GM12878 (cell line): ENCODE measurements at regions not wholly inside any gene's neighbourhood (a gene's known extent, or its start where the extent isn't known, plus 50 kb on each side); places are given as distances from the start of the nearest gene placed in this dataset.
A peak's percentile ranks its signal among the peaks of the same experiment; 100 is the strongest.

Source experiments
- ATF7 ChIP-seq: fragments of 450-650 bp; IDR thresholded peaks from 2 replicates; pipeline ENCODE4 v1.6.1; 2016; ENCODE audit warnings: low read depth, mild to moderate bottlenecking
- BACH1 ChIP-seq: fragments of 450-650 bp; IDR thresholded peaks from 2 replicates; pipeline ENCODE4 v1.6.1; 2017; ENCODE audit warnings: mild to moderate bottlenecking, borderline replicate concordance
- CBX3 ChIP-seq: fragments of 200-600 bp; sonication (generic); IDR thresholded peaks from 2 replicates; pipeline ENCODE4 v1.6.1; 2016; ENCODE audit warnings: low read depth, borderline replicate concordance
- ESRRA ChIP-seq: IDR thresholded peaks from 2 replicates; pipeline ENCODE4 v1.6.1; 2012; ENCODE audit warnings: mild to moderate bottlenecking, low read length, improper control_type of control experiment
- FOXM1 ChIP-seq: IDR thresholded peaks from 2 replicates; pipeline ENCODE4 v1.6.1; 2012; ENCODE audit warnings: low read depth, mild to moderate bottlenecking, inconsistent platforms, low read length, moderate library complexity
- GATAD2B ChIP-seq: fragments of 450-650 bp; conservative IDR thresholded peaks from 2 replicates; pipeline ENCODE4 v1.6.1; 2017; ENCODE audit warnings: low read depth, mild to moderate bottlenecking, moderate library complexity
- IKZF2 ChIP-seq, 2 experiments: fragments of 450-650 bp; IDR thresholded peaks; 2 replicates each; pipeline ENCODE4 v1.6.1; 2017; ENCODE audit warnings: mild to moderate bottlenecking in 2 of 2, moderate library complexity in 2 of 2
- KLF5 ChIP-seq: fragments of 450-650 bp; IDR thresholded peaks from 2 replicates; pipeline ENCODE4 v1.6.1; 2014; ENCODE audit warnings: mild to moderate bottlenecking; ENCODE audit not compliant: partially characterized antibody
- NFIC ChIP-seq: IDR thresholded peaks from 2 replicates; pipeline ENCODE4 v1.6.1; 2012; ENCODE audit warnings: low read depth, mild to moderate bottlenecking, inconsistent platforms, low read length, moderate library complexity
- NR2C2 ChIP-seq: IDR thresholded peaks from 2 replicates; pipeline ENCODE4 v1.6.1; 2011; ENCODE audit warnings: borderline replicate concordance, low read depth; ENCODE audit not compliant: control insufficient read depth, insufficient read length
- RAD21 ChIP-seq: IDR thresholded peaks from 2 replicates; pipeline ENCODE4 v1.6.1; 2011; ENCODE audit warnings: mild to moderate bottlenecking, low read depth, low read length, moderate library complexity; ENCODE audit not compliant: insufficient read depth
- RB1 ChIP-seq: fragments of 450-650 bp; formaldehyde crosslinking; IDR thresholded peaks from 2 replicates; pipeline ENCODE4 v1.6.1; 2017; ENCODE audit warnings: mild to moderate bottlenecking, borderline replicate concordance
- RELA ChIP-seq: fragments of 450-650 bp; IDR thresholded peaks from 2 replicates; pipeline ENCODE4 v1.8.0; 2014; ENCODE audit warnings: borderline replicate concordance; ENCODE audit not compliant: partially characterized antibody
- REST ChIP-seq: IDR thresholded peaks from 2 replicates; pipeline ENCODE4 v1.6.1; 2012; ENCODE audit warnings: mild to moderate bottlenecking, low read depth, low read length
- TARDBP ChIP-seq: IDR thresholded peaks from 2 replicates; pipeline ENCODE4 v1.6.1; 2016; ENCODE audit warnings: borderline replicate concordance
- TF ChIP-seq, protein P1 (sequence below): fragments of 450-650 bp; conservative IDR thresholded peaks from 2 replicates; pipeline ENCODE4 v1.6.1; 2017; ENCODE audit warnings: mild to moderate bottlenecking, moderate library complexity
- TF ChIP-seq, protein P2 (sequence below): IDR thresholded peaks from 2 replicates; pipeline ENCODE4 v1.6.1; 2012; ENCODE audit warnings: low read depth, low read length, improper control_type of control experiment
- TF ChIP-seq, protein P3 (sequence below): fragments of 150-350 bp; IDR thresholded peaks from 2 replicates; pipeline ENCODE4 v1.6.1; 2014; ENCODE audit warnings: mild to moderate bottlenecking, low read depth, low read length
- TF ChIP-seq, protein P4 (sequence below): IDR thresholded peaks from 2 replicates; pipeline ENCODE4 v1.6.1; 2011; ENCODE audit warnings: low read depth, mild to moderate bottlenecking, low read length, moderate library complexity, borderline replicate concordance; ENCODE audit errors: extremely low read depth

DNA sequence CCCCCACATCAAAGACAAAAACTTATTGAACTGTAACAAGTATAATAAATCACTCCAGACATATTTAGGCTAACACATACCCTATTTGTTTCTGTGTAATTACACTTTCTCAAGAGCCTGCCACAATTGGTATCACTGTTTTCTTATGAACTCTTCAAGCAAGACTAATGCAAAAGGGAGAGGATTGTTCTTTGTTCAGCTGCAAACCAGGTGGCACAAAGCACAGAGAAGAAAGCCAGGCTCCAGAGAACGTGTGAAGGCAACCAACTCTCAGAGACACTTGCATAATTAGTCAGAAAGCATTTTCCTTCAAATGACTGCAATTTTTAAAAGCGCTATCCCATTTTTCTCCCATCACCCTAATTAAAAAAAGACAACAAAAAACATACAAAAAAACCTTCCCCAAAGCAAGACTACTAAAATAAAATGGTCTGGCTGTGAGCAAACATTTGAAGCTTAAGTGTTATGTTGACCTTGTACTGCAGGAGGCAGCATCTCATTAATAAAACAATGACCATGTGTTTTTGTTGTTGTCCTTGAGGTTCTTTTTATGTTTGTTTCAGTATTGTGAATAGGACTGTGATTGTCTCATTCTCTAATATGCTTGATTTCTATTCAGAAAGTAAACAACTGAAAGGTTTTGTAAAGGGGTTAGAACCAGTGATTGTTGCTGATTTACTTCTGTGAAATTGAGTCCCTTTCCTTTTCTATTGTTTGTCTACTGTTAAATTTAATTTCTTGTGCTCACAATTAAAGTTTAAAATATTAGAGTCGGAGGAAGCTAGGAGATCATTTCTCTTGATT is 452.7 kb upstream of the PDE3A start (continued):
- TF ChIP-seq ATF7 (peak; percentile 72), GATAD2B (no peak), KLF5 (no peak), IKZF2 (IDR thresholded peaks at IDR 0.05) (peak; percentile 82; a peak in 3 of 4 replicates), RAD21 (peak; percentile 70), REST (no peak), NR2C2 (no peak), RELA (no peak), FOXM1 (no peak; the same call in 1 of the 2 replicates), TARDBP (no peak), RB1 (no peak), CBX3 (no peak), BACH1 (peak; percentile 37; the same call in 1 of the 2 replicates), NFIC (no peak), ESRRA (no peak)
- TF ChIP-seq, protein P1, sequence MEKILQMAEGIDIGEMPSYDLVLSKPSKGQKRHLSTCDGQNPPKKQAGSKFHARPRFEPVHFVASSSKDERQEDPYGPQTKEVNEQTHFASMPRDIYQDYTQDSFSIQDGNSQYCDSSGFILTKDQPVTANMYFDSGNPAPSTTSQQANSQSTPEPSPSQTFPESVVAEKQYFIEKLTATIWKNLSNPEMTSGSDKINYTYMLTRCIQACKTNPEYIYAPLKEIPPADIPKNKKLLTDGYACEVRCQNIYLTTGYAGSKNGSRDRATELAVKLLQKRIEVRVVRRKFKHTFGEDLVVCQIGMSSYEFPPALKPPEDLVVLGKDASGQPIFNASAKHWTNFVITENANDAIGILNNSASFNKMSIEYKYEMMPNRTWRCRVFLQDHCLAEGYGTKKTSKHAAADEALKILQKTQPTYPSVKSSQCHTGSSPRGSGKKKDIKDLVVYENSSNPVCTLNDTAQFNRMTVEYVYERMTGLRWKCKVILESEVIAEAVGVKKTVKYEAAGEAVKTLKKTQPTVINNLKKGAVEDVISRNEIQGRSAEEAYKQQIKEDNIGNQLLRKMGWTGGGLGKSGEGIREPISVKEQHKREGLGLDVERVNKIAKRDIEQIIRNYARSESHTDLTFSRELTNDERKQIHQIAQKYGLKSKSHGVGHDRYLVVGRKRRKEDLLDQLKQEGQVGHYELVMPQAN = no peak
- TF ChIP-seq, protein P2, sequence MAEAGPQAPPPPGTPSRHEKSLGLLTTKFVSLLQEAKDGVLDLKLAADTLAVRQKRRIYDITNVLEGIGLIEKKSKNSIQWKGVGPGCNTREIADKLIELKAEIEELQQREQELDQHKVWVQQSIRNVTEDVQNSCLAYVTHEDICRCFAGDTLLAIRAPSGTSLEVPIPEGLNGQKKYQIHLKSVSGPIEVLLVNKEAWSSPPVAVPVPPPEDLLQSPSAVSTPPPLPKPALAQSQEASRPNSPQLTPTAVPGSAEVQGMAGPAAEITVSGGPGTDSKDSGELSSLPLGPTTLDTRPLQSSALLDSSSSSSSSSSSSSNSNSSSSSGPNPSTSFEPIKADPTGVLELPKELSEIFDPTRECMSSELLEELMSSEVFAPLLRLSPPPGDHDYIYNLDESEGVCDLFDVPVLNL = no peak
- TF ChIP-seq, protein P3, sequence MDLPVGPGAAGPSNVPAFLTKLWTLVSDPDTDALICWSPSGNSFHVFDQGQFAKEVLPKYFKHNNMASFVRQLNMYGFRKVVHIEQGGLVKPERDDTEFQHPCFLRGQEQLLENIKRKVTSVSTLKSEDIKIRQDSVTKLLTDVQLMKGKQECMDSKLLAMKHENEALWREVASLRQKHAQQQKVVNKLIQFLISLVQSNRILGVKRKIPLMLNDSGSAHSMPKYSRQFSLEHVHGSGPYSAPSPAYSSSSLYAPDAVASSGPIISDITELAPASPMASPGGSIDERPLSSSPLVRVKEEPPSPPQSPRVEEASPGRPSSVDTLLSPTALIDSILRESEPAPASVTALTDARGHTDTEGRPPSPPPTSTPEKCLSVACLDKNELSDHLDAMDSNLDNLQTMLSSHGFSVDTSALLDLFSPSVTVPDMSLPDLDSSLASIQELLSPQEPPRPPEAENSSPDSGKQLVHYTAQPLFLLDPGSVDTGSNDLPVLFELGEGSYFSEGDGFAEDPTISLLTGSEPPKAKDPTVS = no peak
- TF ChIP-seq, protein P4, sequence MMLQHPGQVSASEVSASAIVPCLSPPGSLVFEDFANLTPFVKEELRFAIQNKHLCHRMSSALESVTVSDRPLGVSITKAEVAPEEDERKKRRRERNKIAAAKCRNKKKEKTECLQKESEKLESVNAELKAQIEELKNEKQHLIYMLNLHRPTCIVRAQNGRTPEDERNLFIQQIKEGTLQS = no peak
